GM12891 (cell line): ENCODE measurements at regions not wholly inside any gene's neighbourhood (a gene's known extent, or its start where the extent isn't known, plus 50 kb on each side); places are given as distances from the start of the nearest gene placed in this dataset.

Experiments used
- PAX5 ChIP-seq: IDR thresholded peaks from 2 replicates; pipeline ENCODE4 v1.6.1; 2011; ENCODE audit warnings: low read length, moderate library complexity, mild to moderate bottlenecking; ENCODE audit not compliant: insufficient read depth, severe bottlenecking
- POLR2A ChIP-seq: IDR thresholded peaks from 2 replicates; pipeline ENCODE4 v1.6.1; 2011; ENCODE audit warnings: low read depth, low read length, control low read depth
- POLR2AphosphoS5 ChIP-seq: IDR thresholded peaks from 2 replicates; pipeline ENCODE4 v1.6.1; 2011; ENCODE audit warnings: low read depth, low read length, control low read depth
- SPI1 ChIP-seq: IDR thresholded peaks from 2 replicates; pipeline ENCODE4 v1.6.1; 2011; ENCODE audit warnings: low read depth, low read length, control low read depth
- TAF1 ChIP-seq: IDR thresholded peaks from 2 replicates; pipeline ENCODE4 v1.6.1; 2011; ENCODE audit warnings: low read depth, low read length, control low read depth

DNA sequence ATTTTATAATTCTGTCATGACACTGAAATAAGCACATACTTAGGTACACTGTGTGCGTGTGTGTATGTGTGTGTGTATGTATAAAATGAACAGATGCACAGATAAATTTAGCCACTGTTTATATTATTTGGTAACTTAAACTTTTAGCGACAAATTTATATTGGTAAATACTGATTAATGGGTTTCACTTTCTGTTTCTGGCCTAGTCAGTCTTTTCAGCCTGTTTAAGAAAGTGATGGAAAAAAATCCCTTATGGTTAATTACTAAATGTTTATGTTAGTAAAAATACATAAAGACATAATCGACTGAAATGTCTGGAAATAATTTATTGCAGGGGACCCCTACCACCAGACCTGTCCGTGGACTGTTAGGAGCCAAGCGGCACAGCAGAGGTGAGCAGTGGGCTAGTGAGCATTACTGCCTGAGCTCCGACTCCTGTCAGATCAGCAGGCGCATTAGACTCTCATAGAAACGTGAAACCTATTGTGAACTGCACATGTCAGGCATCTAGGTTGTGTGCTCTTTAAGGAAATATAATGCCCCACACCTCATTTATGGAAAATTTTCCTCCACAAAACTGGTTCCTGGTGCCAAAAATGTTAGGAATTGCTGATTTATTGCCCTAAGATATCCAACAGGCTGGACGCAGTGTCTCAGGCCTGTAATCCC lies 717.4 kb downstream of the SI start:
- TF ChIP-seq POLR2A = no peak
- no peak for TF ChIP-seq TAF1
- TF ChIP-seq POLR2AphosphoS5 = no peak
- TF ChIP-seq PAX5 = no peak
- TF ChIP-seq SPI1 = no peak
